Upper lobe of right lung (tissue), 1 donor: ENCODE measurements at regions not wholly inside any gene's neighbourhood (a gene's known extent, or its start where the extent isn't known, plus 50 kb on each side); places are given as distances from the start of the nearest gene placed in this dataset.

Experiments
- ATAC-seq: fragments of 200-7000 bp; cut with Tn5 transposase; one replicate; pipeline ENCODE4 v1.9.1; 2020; ENCODE audit warnings: mild to moderate bottlenecking, moderate library complexity
- DNase-seq: peaks from one replicate; pipeline ENCODE4 v3.0.0-alpha.2; 2020
- H3K27ac ChIP-seq: fragments of 200-600 bp; one replicate; pipeline ENCODE4 v1.8.0; 2022
- H3K27me3 ChIP-seq: fragments of 200-600 bp; one replicate; pipeline ENCODE4 v1.8.0; 2022; ENCODE audit warnings: mild to moderate bottlenecking
- H3K36me3 ChIP-seq: fragments of 200-600 bp; one replicate; pipeline ENCODE4 v1.8.0; 2022
- H3K4me1 ChIP-seq: fragments of 200-600 bp; one replicate; pipeline ENCODE4 v1.8.0; 2022
- H3K4me3 ChIP-seq: fragments of 200-600 bp; one replicate; pipeline ENCODE4 v1.8.0; 2022; ENCODE audit warnings: mild to moderate bottlenecking
- H3K9me3 ChIP-seq: fragments of 200-600 bp; one replicate; pipeline ENCODE4 v1.8.0; 2022
- intact Hi-C: fragments of 100-400 bp; cut with DNase I; formaldehyde crosslinking; loops from one replicate; pipeline ENCODE4 v1.11.0; 2022
- TF ChIP-seq, protein P1 (sequence below): fragments of 200-600 bp; IDR thresholded peaks from one replicate; pipeline ENCODE4 v1.8.0; 2022; ENCODE audit warnings: antibody characterized with exemption
- donor health status: DM: no; HTN: yes; CAD: no; lungs with severe emphysema.

DNA sequence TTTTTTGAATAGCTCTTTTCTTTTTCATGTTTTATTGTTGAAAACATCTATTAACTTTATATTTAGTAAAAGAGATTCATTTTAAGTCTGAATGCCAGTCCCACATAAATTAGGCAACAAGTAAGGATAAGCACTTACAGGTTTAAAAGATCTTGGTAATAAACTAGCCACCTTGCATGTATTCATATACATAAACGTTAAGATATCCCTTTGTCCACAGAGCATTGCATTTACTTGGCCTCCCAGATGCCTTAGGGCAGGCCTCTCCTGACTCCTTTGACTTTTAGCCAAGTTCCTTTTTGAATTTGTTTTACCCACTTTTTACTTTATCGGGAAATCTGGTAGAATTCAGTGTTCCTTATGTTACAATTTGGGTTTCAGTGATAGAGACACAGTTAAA is 331.7 kb downstream of the ETNK1 start:
- no peaks in the 10 kb centered on the region for H3K9me3 ChIP-seq
- intact Hi-C loops: no loop called here
- DNase-seq (no peak), ATAC-seq (no peak)
- no peaks in the 10 kb centered on the region for H3K4me1 ChIP-seq
- H3K27ac ChIP-seq: no peak overlapping the region
- no peak overlapping the region for H3K4me3 ChIP-seq
- TF ChIP-seq, protein P1, sequence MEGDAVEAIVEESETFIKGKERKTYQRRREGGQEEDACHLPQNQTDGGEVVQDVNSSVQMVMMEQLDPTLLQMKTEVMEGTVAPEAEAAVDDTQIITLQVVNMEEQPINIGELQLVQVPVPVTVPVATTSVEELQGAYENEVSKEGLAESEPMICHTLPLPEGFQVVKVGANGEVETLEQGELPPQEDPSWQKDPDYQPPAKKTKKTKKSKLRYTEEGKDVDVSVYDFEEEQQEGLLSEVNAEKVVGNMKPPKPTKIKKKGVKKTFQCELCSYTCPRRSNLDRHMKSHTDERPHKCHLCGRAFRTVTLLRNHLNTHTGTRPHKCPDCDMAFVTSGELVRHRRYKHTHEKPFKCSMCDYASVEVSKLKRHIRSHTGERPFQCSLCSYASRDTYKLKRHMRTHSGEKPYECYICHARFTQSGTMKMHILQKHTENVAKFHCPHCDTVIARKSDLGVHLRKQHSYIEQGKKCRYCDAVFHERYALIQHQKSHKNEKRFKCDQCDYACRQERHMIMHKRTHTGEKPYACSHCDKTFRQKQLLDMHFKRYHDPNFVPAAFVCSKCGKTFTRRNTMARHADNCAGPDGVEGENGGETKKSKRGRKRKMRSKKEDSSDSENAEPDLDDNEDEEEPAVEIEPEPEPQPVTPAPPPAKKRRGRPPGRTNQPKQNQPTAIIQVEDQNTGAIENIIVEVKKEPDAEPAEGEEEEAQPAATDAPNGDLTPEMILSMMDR: no peak
- H3K36me3 ChIP-seq: no peaks in the 10 kb centered on the region
- no peaks in the 10 kb centered on the region for H3K27me3 ChIP-seq

DNA sequence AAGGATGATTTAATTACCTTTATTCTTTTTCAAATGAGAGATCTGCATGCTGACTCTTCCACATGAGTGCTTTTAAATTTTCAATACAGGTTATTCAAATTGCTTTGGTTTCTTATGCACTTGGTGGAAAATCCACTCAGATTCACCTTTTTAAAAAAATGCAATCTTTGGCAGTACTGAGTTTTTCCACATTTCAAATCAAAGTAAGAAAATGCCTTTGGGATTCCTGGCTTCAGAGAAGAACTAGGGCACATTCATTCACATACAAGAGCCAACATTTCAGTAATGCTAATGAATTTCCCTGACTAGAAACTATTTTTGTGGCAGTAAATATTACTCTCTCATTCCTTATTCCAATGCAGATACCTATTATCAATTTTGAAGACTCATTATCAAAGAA is 342.2 kb downstream of the ETNK1 start:
- DNase-seq: no peak
- no peaks in the 10 kb centered on the region for H3K27me3 ChIP-seq
- no peak for ATAC-seq
- TF ChIP-seq, protein P1: no peak
- H3K36me3 ChIP-seq: no peaks in the 10 kb centered on the region
- no peak overlapping the region for H3K27ac ChIP-seq
- intact Hi-C loops: no loop called here
- no peaks in the 10 kb centered on the region for H3K9me3 ChIP-seq
- no peaks in the 10 kb centered on the region for H3K4me1 ChIP-seq
- H3K4me3 ChIP-seq: no peak overlapping the region

DNA sequence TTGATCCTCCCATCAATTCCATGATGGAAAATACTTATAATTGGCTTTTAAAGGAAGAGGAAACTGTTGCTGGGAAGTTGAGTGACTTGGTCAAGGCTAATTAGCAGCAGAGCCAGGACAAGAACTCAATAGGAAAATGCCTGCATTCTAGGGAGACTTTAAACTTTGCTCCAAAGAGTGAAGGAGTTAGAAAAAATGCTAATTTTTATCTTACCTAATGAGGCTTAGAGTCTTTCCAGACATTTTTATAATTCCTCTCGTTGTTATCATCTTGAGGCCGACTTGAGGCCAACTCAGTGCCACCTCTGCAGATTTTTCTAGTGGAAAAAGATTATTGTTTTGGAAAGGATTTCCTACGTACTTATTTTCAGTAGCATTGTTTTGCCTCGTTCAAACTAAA is 344.6 kb downstream of the ETNK1 start:
- ATAC-seq (no peak), DNase-seq (no peak)
- Histone ChIP-seq H3K27ac (no peak overlapping the region), H3K9me3 (no peaks in the 10 kb centered on the region), H3K4me3 (no peak overlapping the region), H3K27me3 (no peaks in the 10 kb centered on the region), H3K4me1 (no peaks in the 10 kb centered on the region), H3K36me3 (no peaks in the 10 kb centered on the region)
- intact Hi-C loops: no loop called here
- TF ChIP-seq, protein P1: no peak

DNA sequence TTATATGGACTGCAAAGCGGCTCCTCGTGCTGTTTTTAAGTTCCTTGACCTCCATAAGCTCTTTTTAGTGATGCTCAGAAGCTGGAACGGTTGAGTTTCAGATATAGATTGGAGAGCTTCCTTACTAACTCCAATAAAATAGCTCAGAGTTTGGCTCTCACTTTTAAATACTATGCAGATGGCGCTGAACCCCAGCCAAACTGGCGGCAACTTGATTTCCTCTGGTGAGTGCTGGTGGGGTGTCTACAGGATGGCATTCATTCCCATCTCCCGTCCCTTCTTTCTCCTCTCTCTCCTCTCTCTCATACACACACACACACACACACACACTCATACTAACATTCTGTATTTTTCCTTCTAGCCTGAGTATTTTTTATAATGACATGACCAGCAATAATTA is 346.3 kb downstream of the ETNK1 start:
- Histone ChIP-seq H3K27me3 (no peaks in the 10 kb centered on the region), H3K27ac (no peak overlapping the region), H3K9me3 (no peaks in the 10 kb centered on the region), H3K36me3 (no peaks in the 10 kb centered on the region), H3K4me1 (no peaks in the 10 kb centered on the region), H3K4me3 (no peak overlapping the region)
- intact Hi-C loops: no loop called here
- ATAC-seq: no peak
- TF ChIP-seq, protein P1: no peak
- no peak for DNase-seq

DNA sequence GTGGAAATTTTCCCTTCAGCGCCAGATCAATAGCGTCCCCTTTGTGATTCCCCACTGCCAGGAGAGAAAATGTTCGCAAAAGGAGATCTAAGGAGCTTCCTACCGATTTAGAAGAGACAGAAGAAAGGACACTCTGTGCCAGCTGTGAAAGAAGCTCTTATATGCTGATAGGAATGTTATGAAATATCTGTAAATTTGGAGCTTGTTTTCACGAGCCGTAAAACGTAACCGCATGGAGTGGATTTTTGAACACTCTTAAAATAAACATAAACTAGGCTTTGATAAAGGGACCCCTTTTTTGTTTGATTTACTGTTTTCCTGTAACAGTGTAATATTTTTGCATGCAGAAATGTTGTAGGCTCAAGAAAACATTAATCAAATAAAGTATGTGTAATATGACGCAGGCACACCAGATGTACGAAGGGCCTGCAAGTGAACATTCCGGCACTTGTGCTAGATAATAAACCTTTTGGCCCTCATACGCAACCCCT is 346.8 kb downstream of the ETNK1 start:
- Histone ChIP-seq H3K27ac (no peak overlapping the region), H3K4me3 (no peak overlapping the region), H3K27me3 (no peaks in the 10 kb centered on the region), H3K36me3 (no peaks in the 10 kb centered on the region), H3K4me1 (no peaks in the 10 kb centered on the region), H3K9me3 (no peaks in the 10 kb centered on the region)
- DNase-seq (no peak), ATAC-seq (no peak)
- intact Hi-C loops: no loop called here
- TF ChIP-seq, protein P1: no peak

DNA sequence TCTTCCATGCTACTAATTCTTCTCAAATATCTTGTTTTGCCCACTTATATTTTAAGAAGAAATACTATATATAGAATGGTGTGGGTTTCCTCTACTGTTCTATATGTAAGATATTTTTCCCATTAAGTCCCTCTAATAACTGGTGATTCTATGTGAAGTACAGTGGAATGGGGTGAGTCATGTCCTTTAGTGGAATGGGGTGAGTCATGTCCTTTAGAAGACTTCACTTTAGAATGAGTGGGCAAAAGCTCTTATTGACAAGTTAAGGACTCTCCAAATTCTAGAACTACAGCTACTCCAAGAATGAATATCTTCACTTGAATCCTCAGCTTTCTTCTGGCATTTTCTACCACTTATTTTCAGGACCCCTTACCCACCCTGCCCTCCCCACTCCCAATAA is 349.9 kb downstream of the ETNK1 start:
- Histone ChIP-seq H3K4me3 (no peak overlapping the region), H3K27me3 (no peaks in the 10 kb centered on the region), H3K27ac (no peak overlapping the region), H3K4me1 (no peaks in the 10 kb centered on the region), H3K36me3 (no peaks in the 10 kb centered on the region), H3K9me3 (no peaks in the 10 kb centered on the region)
- DNase-seq (no peak), ATAC-seq (peak; percentile 91)
- intact Hi-C loops: no loop called here
- TF ChIP-seq, protein P1: no peak
